Activated T-helper 1 cell treated with anti-CD3 and anti-CD28 coated beads, Interleukin-2, amount 50 U/mL, for 16 hours (primary cell): ENCODE measurements at regions not wholly inside any gene's neighbourhood (a gene's known extent, or its start where the extent isn't known, plus 50 kb on each side); places are given as distances from the start of the nearest gene placed in this dataset.

Experiments
- DNase-seq, 2 donors: peaks; one replicate each; pipeline ENCODE4 v3.0.0-alpha.2; 2020; ENCODE audit warnings: low read depth in 1 of 2, low spot score in 1 of 2

DNA sequence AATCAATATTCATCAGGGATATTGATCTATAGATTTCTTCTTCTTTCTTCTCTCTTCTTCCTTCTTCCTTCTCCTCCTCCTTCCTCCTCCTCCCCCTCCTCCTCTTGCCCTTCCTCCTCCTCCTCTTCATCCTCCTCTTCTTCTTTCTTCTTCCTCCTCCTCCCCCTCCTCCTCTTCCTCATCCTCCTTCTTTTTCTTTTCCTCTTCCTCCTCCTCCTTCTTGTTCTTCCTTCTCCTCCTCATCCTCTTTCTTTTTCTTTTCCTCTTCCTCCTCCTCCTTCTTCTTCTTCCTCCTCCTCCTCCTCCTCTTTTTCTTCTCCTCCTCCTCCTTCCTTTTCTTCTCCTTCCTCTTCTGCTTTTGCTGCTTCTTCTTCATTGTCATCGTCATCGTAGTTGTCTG, 52.4 kb upstream of the SERINC1 start:
- DNase-seq, result no peak

DNA sequence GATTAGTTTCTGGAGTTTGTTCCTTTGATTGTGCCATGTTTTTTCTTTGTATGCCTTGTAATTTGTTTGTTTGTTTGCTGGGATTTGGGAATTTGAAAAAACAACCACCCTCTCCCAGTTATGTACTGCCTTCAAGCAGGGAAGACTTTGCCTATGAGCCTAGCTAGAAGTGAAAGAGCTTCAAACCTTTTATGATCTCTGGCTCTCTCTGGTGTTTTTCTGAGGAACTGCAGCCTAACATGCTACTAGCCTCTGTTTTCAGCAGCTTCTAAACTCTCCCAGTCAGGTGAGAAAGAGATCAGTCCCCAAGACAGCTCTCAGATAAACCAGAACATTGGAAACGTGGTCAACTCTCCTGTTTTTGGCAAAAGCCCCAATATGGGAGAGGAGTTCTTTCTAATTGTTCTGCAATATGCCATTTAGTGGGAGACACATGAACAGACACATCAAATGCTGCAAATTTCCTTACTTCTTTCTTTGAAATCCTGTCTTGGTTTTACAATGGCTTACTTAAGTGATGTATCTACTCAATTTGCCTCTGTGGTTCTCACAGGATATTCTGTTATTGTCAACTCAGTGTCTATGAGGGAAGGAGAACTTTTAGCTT, 58.9 kb upstream of the SERINC1 start:
- DNase-seq, result peak in 1 of 2 donors; percentile 9

DNA sequence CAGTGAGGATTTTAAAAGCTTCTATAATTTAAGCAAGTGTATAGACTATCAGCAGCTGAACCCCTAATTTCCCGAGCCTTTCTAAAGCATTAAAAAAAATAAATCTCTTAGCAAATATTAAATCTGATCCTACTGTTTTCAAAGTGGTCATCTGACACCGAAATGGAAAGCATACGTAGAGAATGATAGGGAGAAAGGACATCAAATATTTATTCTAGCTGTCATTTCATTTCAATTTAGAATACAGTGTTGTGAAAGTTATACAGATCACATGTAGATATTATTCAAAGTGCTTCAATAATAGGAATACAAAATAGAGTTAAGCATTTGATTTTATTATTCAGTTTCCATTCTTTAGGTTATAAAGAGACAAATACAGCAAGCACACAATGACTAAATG, 61.9 kb upstream of the PKIB start:
- no peak for DNase-seq

DNA sequence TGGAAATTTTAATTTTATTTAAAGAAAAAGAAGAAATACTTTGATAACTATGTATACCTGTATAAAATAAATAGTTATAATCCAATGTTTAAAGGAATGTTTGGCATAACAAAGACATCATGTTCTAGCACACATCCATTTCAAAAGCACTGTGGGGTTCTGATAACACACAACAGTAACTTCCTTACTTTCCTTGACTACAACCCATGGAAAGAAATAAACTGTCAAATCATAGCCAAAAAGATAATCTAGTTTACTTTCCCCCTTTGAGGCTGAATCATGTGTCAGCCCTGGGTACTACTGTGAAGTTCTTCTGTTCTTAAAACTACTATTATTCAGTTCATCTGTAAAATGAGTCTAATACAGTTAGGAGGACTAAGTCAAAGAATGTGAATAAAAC, 61.4 kb upstream of the PKIB start:
- DNase-seq, result no peak

DNA sequence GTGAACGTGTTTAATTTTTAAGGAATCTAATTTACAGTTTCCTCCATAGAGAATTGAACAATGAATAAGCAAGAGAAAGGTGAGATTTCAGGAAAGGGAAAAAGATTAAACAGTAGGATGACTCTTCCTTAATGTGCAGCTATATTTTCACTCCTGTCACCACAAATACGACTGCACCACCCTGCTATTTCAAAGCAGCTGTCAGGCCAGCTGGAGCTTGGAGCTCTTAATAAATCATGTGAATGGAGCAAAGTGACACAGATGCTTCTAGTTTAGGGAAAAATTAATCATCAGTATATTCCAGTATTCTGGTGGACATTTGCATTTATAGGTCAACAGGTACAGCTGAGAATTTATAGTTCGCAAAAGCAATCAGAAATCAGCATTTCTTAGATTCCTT, 56.5 kb upstream of the PKIB start:
- no peak for DNase-seq

DNA sequence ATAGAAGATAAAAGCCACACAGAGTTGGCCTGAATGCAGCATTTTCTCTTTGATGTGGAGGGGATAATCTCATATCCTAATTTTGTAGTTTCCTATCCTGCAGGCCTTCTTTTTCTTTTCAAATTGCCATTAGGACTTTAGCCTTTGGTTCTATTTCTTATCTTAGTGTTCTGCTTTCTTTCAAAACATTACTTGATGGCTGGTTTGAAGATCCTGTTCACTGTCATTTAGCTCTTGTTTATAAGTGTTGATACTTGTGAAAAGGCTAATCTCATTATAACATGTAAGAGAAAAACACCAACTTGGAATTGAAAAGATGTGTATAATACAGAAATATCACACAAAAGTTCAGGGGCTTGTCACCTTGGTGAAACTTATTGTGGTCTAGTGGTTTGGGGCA, 54.6 kb upstream of the PKIB start:
- no peak for DNase-seq

DNA sequence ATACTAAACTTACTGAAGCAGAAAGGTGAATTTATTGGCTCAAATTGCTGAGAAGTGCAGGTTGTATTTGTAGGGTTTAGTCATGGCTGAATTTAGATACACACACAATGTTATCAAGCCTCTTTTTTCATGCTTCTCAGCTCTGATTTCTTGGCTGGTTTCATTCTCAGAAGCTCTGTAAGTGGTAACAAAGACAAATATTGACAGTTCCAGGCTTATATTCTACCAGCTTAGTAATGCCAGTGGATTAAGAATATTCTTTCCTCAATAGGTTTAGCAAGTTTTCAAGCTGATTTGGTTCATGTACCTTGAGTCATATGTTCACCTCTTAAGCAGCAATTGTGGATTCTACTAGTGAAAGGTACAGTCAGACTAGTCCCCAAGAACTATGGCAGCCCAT, 52.1 kb upstream of the PKIB start:
- DNase-seq, result no peak
